HCT116 (cell line): ENCODE measurements at regions not wholly inside any gene's neighbourhood (a gene's known extent, or its start where the extent isn't known, plus 50 kb on each side); places are given as distances from the start of the nearest gene placed in this dataset.

Source experiments
- ATAC-seq: fragments of 200-7000 bp; cut with Tn5 transposase; 2 replicates; pipeline ENCODE4 v1.9.1; 2020; ENCODE audit warnings: mild to moderate bottlenecking, moderate library complexity
- BruUV-seq: library from RNA; stranded (reverse); fragments of 400-500 nt; replicated peaks from 2 replicates; lab custom pipeline; 2021; lab: Mats Ljungman, UMichigan
- CTCF ChIA-PET: fragments of 300-600 bp; sonication (Branson Sonifier 250); formaldehyde crosslinking; loops from one replicate; lab custom pipeline; 2021; ENCODE audit warnings: antibody characterized with exemption; lab: Charles Lee
- POLR2A ChIA-PET: fragments of 300-600, 350-600 bp; sonication (Branson Sonifier 250); formaldehyde crosslinking; loops from one replicate; lab custom pipeline; 2021; ENCODE audit warnings: antibody characterized with exemption; lab: Charles Lee
- RAD21 ChIA-PET, 2 experiments: fragments of 300-600 bp; sonication (Branson Sonifier 250); formaldehyde crosslinking; loops; one replicate each; lab custom pipeline; 2023; ENCODE audit warnings: low total read pairs in 2 of 2; ENCODE audit not compliant: uncharacterized antibody in 2 of 2, unreplicated experiment in 2 of 2, low non-redundant PET in 1 of 2; lab: Charles Lee
- DNase-seq: peaks from one replicate; pipeline ENCODE4 v3.0.0-alpha.2; 2010; ENCODE audit warnings: low read depth, low spot score
- H2AFZ ChIP-seq: fragments of 200-600 bp; shearing (Covaris generic), sonication (generic); 2 replicates; pipeline ENCODE4 v1.6.1; 2017; ENCODE audit warnings: low read depth, mixed run types, mixed read lengths, antibody characterized with exemption, low read length; ENCODE audit not compliant: poor library complexity, severe bottlenecking
- H3K27ac ChIP-seq: 2 replicates; pipeline ENCODE4 v1.5.1; 2012; ENCODE audit warnings: low read depth, low read length
- H3K27me3 ChIP-seq: fragments of 200-600 bp; sonication (generic); 2 replicates; pipeline ENCODE4 v1.6.1; 2016; ENCODE audit warnings: mixed run types, low read length, mixed read lengths; ENCODE audit not compliant: insufficient read depth
- H3K36me3 ChIP-seq, 2 experiments: fragments of 200-500 bp in 1 of 2; fragments of 200-600 bp in 1 of 2; sonication (Bioruptor generic) in 1 of 2; sonication (generic) in 1 of 2; 2 replicates each; pipeline versions ENCODE4 v1.5.1 to v1.6.1; 2014 to 2016; ENCODE audit warnings: low read length in 2 of 2, inconsistent platforms in 1 of 2, mixed read lengths in 1 of 2, mixed run types in 1 of 2; ENCODE audit not compliant: insufficient read depth in 2 of 2, control insufficient read depth in 1 of 2
- H3K4me1 ChIP-seq, 2 experiments: fragments of 200-600 bp in 1 of 2; sonication (generic) in 1 of 2; 2 replicates each; pipeline versions ENCODE4 v1.5.1 to v1.6.1; 2012 to 2017; ENCODE audit warnings: low read length in 2 of 2, inconsistent platforms in 1 of 2, mild to moderate bottlenecking in 1 of 2, mixed read lengths in 1 of 2, mixed run types in 1 of 2, moderate library complexity in 1 of 2; ENCODE audit not compliant: insufficient read depth in 2 of 2, control insufficient read depth in 1 of 2
- H3K4me2 ChIP-seq: fragments of 200-600 bp; sonication (generic); 2 replicates; pipeline ENCODE4 v1.6.1; 2017; ENCODE audit warnings: mixed run types, low read length, mixed read lengths
- H3K4me3 ChIP-seq, 2 experiments: fragments of 200-600 bp in 1 of 2; sonication (generic) in 1 of 2; replicated peaks in 1 of 2; 2 replicates each; pipeline ENCODE4 v1.5.1; 2011 to 2016; ENCODE audit warnings: low read length in 2 of 2, control low read depth in 1 of 2, low read depth in 1 of 2, mild to moderate bottlenecking in 1 of 2, mixed read lengths in 1 of 2, mixed run types in 1 of 2
- H3K79me2 ChIP-seq: fragments of 200-600 bp; sonication (generic); 2 replicates; pipeline ENCODE4 v1.6.1; 2017; ENCODE audit warnings: mild to moderate bottlenecking, mixed run types, low read length, moderate library complexity, mixed read lengths; ENCODE audit not compliant: insufficient read depth
- H3K9ac ChIP-seq: fragments of 200-600 bp; sonication (generic); 2 replicates; pipeline ENCODE4 v1.6.1; 2016; ENCODE audit warnings: low read length, mixed read lengths
- H3K9me2 ChIP-seq: fragments of 200-600 bp; sonication (generic), shearing (Covaris generic); 2 replicates; pipeline ENCODE4 v1.6.1; 2017; ENCODE audit warnings: mixed run types, mild to moderate bottlenecking, moderate library complexity; ENCODE audit not compliant: insufficient read depth
- H3K9me3 ChIP-seq, 2 experiments: fragments of 200-500 bp in 1 of 2; fragments of 200-600 bp in 1 of 2; sonication (Bioruptor generic) in 1 of 2; sonication (generic) in 1 of 2; 2 replicates each; pipeline ENCODE4 v1.6.1; 2014 to 2017; ENCODE audit warnings: low read length in 2 of 2, mixed read lengths in 2 of 2, inconsistent platforms in 1 of 2, low read depth in 1 of 2, mild to moderate bottlenecking in 1 of 2, mixed run types in 1 of 2, moderate library complexity in 1 of 2; ENCODE audit not compliant: control insufficient read depth in 1 of 2, insufficient read depth in 1 of 2
- H4K20me1 ChIP-seq: fragments of 200-600 bp; sonication (generic), shearing (Covaris generic); 2 replicates; pipeline ENCODE4 v1.6.1; 2017; ENCODE audit warnings: mixed run types, mild to moderate bottlenecking, moderate library complexity; ENCODE audit not compliant: insufficient read depth
- CTCF ChIP-seq, 3 experiments: fragments of 200-600 bp in 1 of 3; sonication (generic) in 1 of 3; IDR thresholded peaks in 2 of 3; conservative IDR thresholded peaks in 1 of 3; 2 replicates each; pipeline ENCODE4 v1.5.1; 2012 to 2017; ENCODE audit warnings: low read depth in 2 of 3, low read length in 2 of 3, antibody characterized with exemption in 1 of 3, borderline replicate concordance in 1 of 3, control low read depth in 1 of 3, mild to moderate bottlenecking in 1 of 3, mixed read lengths in 1 of 3, mixed run types in 1 of 3, moderate library complexity in 1 of 3; ENCODE audit not compliant: insufficient read depth in 1 of 3
- EGR1 ChIP-seq: IDR thresholded peaks from 2 replicates; pipeline ENCODE4 v1.6.1; 2012; ENCODE audit warnings: low read depth
- EZH2 ChIP-seq: fragments of 200-600 bp; sonication (generic); IDR thresholded peaks from 2 replicates; pipeline ENCODE4 v1.6.1; 2017; ENCODE audit warnings: antibody characterized with exemption, mixed run types
- FOSL1 ChIP-seq: IDR thresholded peaks from 2 replicates; pipeline ENCODE4 v1.6.1; 2012; ENCODE audit warnings: low read depth
- POLR2A ChIP-seq: IDR thresholded peaks from 2 replicates; pipeline ENCODE4 v1.7.0; 2011; ENCODE audit warnings: borderline replicate concordance; ENCODE audit not compliant: insufficient read depth, insufficient read length; ENCODE audit errors: extremely low read depth
- RAD21 ChIP-seq: IDR thresholded peaks from 2 replicates; pipeline ENCODE4 v1.6.1; 2012; ENCODE audit warnings: low read depth, mild to moderate bottlenecking
- SIN3A ChIP-seq: IDR thresholded peaks from 2 replicates; pipeline ENCODE4 v1.6.1; 2012; ENCODE audit warnings: low read depth
- TCF7L2 ChIP-seq: IDR thresholded peaks from 2 replicates; pipeline ENCODE4 v1.7.0; 2011; ENCODE audit warnings: borderline replicate concordance, inconsistent platforms; ENCODE audit not compliant: insufficient read depth, insufficient read length; ENCODE audit errors: extremely low read depth
- YY1 ChIP-seq: IDR thresholded peaks from 2 replicates; pipeline ENCODE4 v1.6.1; 2011; ENCODE audit warnings: low read length, low read depth, moderate library complexity, mild to moderate bottlenecking; ENCODE audit not compliant: insufficient replicate concordance; ENCODE audit errors: extremely low read depth
- ZBTB33 ChIP-seq: IDR thresholded peaks from 2 replicates; pipeline ENCODE4 v1.6.1; 2011; ENCODE audit warnings: mild to moderate bottlenecking, low read length, moderate library complexity; ENCODE audit not compliant: insufficient replicate concordance; ENCODE audit errors: extremely low read depth
- ZNF274 ChIP-seq: fragments of 200-500 bp; sonication (Bioruptor generic); IDR thresholded peaks from 2 replicates; pipeline ENCODE4 v1.6.1; 2014; ENCODE audit warnings: mild to moderate bottlenecking, low read depth, low read length, inconsistent platforms
- intact Hi-C: fragments of 100-400 bp; cut with micrococcal nuclease; formaldehyde crosslinking; loops from 2 replicates; pipeline ENCODE4 v1.10.0; 2022

GRCh38 chr17:77428020-77428748, 287.4 kb downstream of the SEC14L1 start:
- Histone ChIP-seq H3K36me3 (no peaks in the 10 kb centered on the region; a peak in 1 of 4 replicates), H3K9ac (no peak overlapping the region), H3K27me3 (no peaks in the 10 kb centered on the region), H3K9me2 (no peaks in the 10 kb centered on the region), H3K4me3 (no peak overlapping the region), H3K4me2 (0 out of 2 replicates have a peak overlapping the region, but pooled peaks have one; percentile 2), H4K20me1 (no peaks in the 10 kb centered on the region), H3K4me1 (peaks cover 0 to 43% of the 10 kb centered on the region in 2 experiments; a peak in 2 of 4 replicates), H3K9me3 (no peaks in the 10 kb centered on the region), H2AFZ (no peak overlapping the region)
- ATAC-seq (no peak), DNase-seq (no peak)
- intact Hi-C loops = no loop called here
- POLR2A ChIA-PET = no interaction called here
- no TSS peak for BruUV-seq
- CTCF ChIA-PET = interaction anchor here (0.9 to 3.6 kb wide), 4 partner anchors 16 to 96 kb away, joined by 4 to 13 read pairs (median 8); no protein-coding TSS in a partner anchor
- TF ChIP-seq EZH2 (no peak), RAD21 (no peak), YY1 (no peak), ZBTB33 (no peak), SIN3A (no peak), TCF7L2 (no peak), EGR1 (no peak), ZNF274 (no peak), FOSL1 (no peak), POLR2A (no peak), CTCF (IDR thresholded peaks at IDR 0.05 in 2 of 3, conservative IDR thresholded peaks at IDR 0.05 in 1 of 3; ENCODE audit: borderline replicate concordance in 1 of 3, insufficient read depth in 1 of 3, low read depth in 2 of 3, low read length in 2 of 3) (no peak)
- TF ChIP-seq, all 23 proteins: peak for 0
- no peak overlapping the region for H3K27ac ChIP-seq
- peaks cover 82% of the 10 kb centered on the region; the same call in 1 of the 2 replicates for H3K79me2 ChIP-seq
- RAD21 ChIA-PET = interaction anchor here in 1 of 2 experiments (0.5 kb wide), 1 partner anchor 39 kb away, joined by 3 read pairs; no protein-coding TSS in a partner anchor
